ENCODE measurements at regions not wholly inside any gene's neighbourhood (a gene's known extent, or its start where the extent isn't known, plus 50 kb on each side); places are given as distances from the start of the nearest gene placed in this dataset.

DNA sequence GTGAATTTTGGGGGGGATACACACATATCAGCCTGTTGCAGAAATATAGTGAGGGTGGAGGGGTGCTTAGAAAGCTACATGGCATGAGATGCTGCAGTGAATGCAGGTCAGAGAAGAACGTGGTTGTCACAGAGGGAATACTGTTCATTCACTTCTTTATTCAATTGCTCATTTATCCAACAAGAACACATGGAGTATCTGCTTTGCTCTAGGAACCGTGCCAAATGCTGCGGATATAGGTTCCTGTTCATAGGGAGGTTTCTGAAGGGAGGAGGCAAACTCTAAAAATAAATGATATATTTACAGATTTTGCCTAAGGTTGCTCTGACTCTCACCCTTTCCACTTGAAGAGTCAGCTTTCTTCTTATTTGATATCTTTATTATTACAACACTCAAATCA, 444.3 kb upstream of the CLINT1 start:
- no peak overlapping the region for H3K27ac Mint-ChIP-seq
- no peak for ATAC-seq
- no peak for DNase-seq (ENCODE audit: low spot score in 2 of 2)

DNA sequence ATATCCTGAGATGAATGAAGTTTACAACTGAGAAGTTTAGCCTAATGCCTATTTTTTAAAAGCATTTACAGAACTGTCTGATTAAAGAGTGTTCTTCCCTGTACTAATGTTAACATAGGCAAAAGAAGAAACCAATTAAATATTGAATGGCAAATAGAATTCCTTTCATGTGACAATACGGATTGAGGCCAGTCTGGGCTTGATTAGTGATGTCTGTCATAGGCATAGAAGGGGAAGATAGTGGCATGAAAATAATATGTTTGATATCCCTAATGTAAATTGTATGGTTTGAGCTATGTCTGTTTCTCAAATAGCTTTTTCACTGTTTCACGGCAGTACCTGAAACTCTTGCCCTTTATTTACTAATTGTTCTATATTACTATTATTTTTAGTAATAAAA, 443.1 kb upstream of the CLINT1 start:
- ATAC-seq (no peak), DNase-seq (ENCODE audit: low spot score in 2 of 2) (no peak)
- Mint-ChIP-seq H3K4me3 (no peak overlapping the region), H3K4me1 (no peaks in the 10 kb centered on the region), H3K36me3 (no peaks in the 10 kb centered on the region), H3K27ac (no peak overlapping the region), H3K9me3 (peaks cover 3% of the 10 kb centered on the region)

More for the DNA sequence above, 444.3 kb upstream of the CLINT1 start:
- Mint-ChIP-seq H3K4me3 (no peak overlapping the region), H3K36me3 (no peaks in the 10 kb centered on the region), H3K4me1 (no peaks in the 10 kb centered on the region), H3K9me3 (no peaks in the 10 kb centered on the region)

DNA sequence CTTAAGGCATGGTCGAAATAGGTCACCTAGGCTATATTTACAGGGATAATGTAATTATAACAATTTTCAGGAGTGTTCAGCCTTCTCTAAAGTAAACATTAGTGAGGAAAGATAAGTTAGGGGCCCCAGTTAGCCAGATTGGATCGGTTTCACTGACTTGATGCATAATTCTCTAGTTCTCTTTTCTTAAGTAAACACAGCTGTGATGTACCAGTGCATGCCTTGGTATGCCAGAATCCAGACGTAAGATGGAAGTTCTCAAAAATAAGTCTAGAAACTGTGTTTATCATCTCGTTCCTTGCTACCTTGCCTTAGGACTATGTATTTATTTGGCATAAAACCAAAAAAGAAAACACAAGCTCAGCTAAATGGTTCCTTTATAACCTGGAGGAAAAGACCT, 442.2 kb upstream of the CLINT1 start:
- Mint-ChIP-seq H3K4me1 (no peaks in the 10 kb centered on the region), H3K36me3 (no peaks in the 10 kb centered on the region), H3K9me3 (peaks cover 5% of the 10 kb centered on the region), H3K27ac (no peak overlapping the region), H3K4me3 (no peak overlapping the region)
- DNase-seq (ENCODE audit: low spot score in 2 of 2) = no peak
- no peak for ATAC-seq

DNA sequence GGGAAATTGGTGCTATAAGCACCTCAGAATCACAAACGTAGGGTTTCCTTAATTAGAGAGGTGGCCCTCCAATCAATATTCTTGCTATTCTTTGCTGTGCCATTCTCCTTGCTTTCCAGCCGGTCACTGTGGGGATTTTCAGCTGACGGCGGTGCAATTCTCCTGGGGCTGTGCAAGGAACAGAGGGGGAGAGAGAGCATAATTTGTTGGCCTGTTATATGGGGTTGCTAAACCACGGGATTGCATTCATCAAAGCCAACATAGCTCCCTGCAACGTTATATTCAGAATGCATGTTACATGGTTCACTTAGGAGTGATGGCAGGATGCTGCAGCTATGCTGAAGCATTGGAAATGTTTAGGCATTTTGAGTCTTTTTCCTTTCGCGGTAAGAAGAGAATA, 441.3 kb upstream of the CLINT1 start:
- Mint-ChIP-seq H3K9me3 (peaks cover 5% of the 10 kb centered on the region), H3K4me1 (no peaks in the 10 kb centered on the region), H3K36me3 (no peaks in the 10 kb centered on the region), H3K4me3 (no peak overlapping the region), H3K27ac (no peak overlapping the region)
- DNase-seq (ENCODE audit: low spot score in 2 of 2) (no peak), ATAC-seq (no peak)

DNA sequence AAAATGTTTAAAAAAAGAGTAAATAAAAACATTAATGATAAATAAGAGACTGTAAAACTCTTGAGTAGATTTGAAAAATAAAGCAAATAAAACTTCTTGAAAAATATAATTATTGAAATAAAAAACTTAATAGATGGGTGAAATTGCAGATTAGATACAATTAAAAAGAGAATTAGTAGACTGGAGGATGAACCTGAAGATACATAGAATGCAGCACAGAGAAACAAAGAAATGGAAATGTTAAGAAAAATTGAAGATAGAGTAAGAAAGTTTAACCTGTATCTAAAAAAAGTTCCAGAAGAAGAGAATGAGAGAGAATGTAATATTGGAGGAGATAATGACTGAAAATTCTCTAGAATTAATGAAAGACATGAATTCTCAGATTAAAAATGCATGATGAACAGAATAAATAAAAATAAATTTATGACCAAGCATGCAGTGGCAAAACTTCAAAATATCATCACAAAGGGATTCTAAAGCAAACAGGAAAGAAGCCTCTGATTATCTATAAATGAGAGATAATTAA, 438.1 kb upstream of the CLINT1 start:
- H3K36me3 Mint-ChIP-seq = no peaks in the 10 kb centered on the region
- no peaks in the 10 kb centered on the region for H3K4me1 Mint-ChIP-seq
- peaks cover 5% of the 10 kb centered on the region for H3K9me3 Mint-ChIP-seq
- ATAC-seq = no peak
- no peak overlapping the region for H3K27ac Mint-ChIP-seq
- H3K4me3 Mint-ChIP-seq = no peak overlapping the region
- DNase-seq (ENCODE audit: low spot score in 2 of 2) = no peak

DNA sequence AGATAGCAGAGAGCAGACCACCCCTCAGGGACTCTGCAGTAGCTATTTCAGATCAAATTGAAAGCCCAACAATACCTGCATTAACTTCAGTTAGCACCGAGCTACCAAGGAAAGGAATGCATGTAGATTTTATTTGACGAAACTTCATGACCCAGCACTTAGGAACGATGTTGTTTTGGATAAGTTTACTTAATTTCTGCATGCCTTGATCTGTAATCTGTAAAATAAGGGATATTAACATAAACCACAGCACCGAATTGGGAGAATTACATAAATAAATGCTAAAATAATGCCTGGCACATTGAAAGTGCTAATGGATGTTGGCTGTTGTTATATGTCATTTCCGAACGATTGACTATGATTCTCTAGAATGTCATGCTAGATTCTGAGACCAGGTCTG, 435.8 kb upstream of the CLINT1 start:
- no peak overlapping the region for H3K27ac Mint-ChIP-seq

DNA sequence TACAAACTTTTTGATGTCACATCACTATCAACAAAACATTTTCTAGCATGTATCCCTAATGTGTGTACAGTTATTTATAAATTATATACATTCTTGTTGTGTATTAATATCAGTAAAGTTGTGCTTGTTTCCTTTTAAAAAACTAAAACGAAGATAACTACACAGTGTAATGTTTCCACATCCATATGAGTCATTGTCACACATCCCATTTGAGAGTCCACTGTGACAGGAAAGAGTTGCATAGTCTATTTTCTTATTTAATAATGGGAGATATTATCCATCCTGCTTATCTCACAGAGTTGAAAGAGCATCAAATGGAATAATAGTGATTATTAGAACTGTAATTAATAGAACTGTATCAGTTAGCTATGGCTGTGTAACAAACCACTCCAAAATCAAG, 434.0 kb upstream of the CLINT1 start:
- ATAC-seq (no peak), DNase-seq (ENCODE audit: low spot score in 2 of 2) (no peak)
- Mint-ChIP-seq H3K9me3 (peaks cover 5% of the 10 kb centered on the region), H3K36me3 (no peaks in the 10 kb centered on the region), H3K4me1 (no peaks in the 10 kb centered on the region), H3K4me3 (no peak overlapping the region), H3K27ac (no peak overlapping the region)

More for the DNA sequence above, 435.8 kb upstream of the CLINT1 start:
- DNase-seq (ENCODE audit: low spot score in 2 of 2) (no peak), ATAC-seq (no peak)
- Mint-ChIP-seq H3K36me3 (no peaks in the 10 kb centered on the region), H3K4me3 (no peak overlapping the region), H3K9me3 (peaks cover 5% of the 10 kb centered on the region), H3K4me1 (no peaks in the 10 kb centered on the region)

DNA sequence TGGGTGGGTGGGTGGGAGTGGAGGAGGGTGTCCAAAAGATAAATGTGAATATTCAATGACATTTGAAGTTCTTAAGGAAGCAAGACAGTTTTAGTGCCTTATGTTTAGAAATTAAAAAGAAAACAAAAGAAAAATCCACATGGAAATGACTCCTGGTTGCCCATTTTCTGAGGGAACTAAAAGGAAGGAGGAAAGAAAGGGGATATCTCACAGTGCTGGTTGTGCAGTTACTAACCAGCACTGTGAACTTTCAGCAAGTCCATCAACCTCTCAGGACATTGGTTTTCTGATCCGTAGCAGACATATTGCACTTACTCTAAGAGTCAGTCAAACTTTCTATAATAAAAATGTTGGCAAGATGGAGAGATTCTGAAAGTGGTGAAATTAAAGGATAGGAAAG, 431.0 kb upstream of the CLINT1 start:
- Mint-ChIP-seq H3K27ac (no peak overlapping the region), H3K4me3 (no peak overlapping the region), H3K4me1 (no peaks in the 10 kb centered on the region), H3K9me3 (no peaks in the 10 kb centered on the region), H3K36me3 (no peaks in the 10 kb centered on the region)
- DNase-seq (ENCODE audit: low spot score in 2 of 2) = no peak
- no peak for ATAC-seq

DNA sequence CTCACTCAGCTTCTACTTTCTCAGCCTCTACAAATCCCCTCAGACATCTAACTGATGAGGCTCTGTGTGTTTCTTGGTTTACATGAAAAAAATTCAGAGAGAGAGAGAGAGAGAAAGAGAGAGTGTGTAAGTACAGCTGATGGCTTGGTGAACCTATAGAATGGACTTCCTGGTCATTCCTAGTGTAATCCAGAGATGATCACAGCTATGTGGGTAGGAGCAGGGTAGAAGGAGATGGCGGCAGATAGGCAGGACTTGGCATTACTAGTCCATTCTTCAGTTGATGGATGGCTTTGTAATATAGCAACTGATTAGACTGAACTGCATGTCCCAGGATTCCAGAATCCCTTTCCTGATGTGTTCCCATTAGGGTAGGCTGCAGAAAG, 429.3 kb upstream of the CLINT1 start:
- DNase-seq (ENCODE audit: low spot score in 2 of 2) (no peak), ATAC-seq (no peak)
- no peak overlapping the region for H3K4me3 Mint-ChIP-seq
- H3K4me1 Mint-ChIP-seq = no peaks in the 10 kb centered on the region
- H3K36me3 Mint-ChIP-seq = no peaks in the 10 kb centered on the region
- H3K27ac Mint-ChIP-seq = no peak overlapping the region
- no peaks in the 10 kb centered on the region for H3K9me3 Mint-ChIP-seq

DNA sequence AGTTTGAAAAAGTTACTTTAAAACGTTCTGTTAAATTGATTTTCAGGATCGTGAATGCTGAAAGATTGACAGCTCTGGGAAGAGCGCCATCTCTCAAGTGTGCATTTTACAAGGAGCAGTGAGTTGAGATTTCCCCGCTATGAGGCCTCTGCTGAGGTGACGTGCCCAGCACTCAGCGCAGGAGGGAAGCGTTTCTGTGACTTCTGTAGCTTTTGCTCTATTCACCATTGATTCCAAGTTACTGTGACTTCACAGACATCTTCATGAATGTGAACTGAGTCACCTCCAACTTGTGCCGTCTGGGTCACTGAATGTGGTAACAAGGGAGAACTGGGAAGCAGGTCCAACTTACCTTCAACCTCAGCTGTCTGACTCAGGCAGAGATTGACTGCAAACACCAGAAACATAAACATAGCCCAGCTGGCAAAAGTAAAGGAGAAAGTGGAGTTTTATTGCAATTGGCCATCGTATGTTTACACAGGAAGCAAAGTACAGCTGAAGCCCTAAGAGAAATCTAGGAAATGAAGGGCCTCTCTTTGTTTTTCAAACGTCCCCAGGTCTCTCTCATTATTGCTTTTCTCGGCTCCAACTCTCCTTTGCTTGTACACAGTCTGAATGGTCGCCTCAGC, 428.8 kb upstream of the CLINT1 start:
- no peak for DNase-seq (ENCODE audit: low spot score in 2 of 2)
- no peak overlapping the region for H3K4me3 Mint-ChIP-seq
- no peak for ATAC-seq
- H3K27ac Mint-ChIP-seq = no peak overlapping the region
- H3K4me1 Mint-ChIP-seq = no peaks in the 10 kb centered on the region
- H3K36me3 Mint-ChIP-seq = no peaks in the 10 kb centered on the region
- H3K9me3 Mint-ChIP-seq = no peaks in the 10 kb centered on the region

DNA sequence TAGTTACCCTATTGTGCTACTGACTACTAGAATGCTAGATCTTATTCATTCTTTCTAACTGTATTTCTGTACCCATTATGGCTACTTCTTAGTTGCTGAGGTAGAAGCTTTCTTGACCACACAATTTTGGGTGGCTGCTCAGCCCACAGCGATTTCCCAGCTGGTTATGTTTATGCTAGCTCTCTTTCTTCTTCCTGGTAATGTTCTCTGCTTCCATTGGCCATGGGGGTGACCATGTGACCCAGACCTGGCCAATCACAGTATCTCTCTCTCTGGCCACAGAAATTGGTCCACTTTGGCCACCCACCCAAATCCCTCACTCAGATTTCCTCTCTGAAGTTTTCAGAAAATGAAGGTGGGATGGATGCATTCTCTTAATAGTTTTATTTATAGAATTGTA, 427.9 kb upstream of the CLINT1 start:
- Mint-ChIP-seq H3K9me3 (no peaks in the 10 kb centered on the region), H3K36me3 (no peaks in the 10 kb centered on the region), H3K4me1 (no peaks in the 10 kb centered on the region), H3K27ac (no peak overlapping the region), H3K4me3 (no peak overlapping the region)
- no peak for DNase-seq (ENCODE audit: low spot score in 2 of 2)
- ATAC-seq = no peak

DNA sequence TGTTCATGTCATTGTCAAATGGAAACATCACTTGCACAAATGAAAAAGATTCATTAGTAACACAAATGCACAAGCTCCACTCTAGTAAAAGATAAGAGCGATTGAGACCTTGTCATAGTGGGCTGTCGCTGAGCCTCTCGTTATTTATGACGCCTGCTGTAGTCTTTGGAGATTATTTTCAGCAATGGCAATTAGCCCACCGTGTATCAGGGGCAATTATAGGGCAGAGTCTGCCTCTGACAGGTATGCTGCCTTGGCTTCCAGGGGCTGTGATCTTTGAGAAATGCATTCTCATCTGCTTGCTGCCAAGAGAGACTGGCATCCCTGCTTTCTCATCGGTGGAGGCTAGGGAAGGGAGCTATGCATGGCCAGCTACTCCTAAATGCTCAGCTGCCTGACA, 426.8 kb upstream of the CLINT1 start:
- ATAC-seq (no peak), DNase-seq (ENCODE audit: low spot score in 2 of 2) (no peak)
- Mint-ChIP-seq H3K27ac (no peak overlapping the region), H3K36me3 (no peaks in the 10 kb centered on the region), H3K4me3 (no peak overlapping the region), H3K4me1 (no peaks in the 10 kb centered on the region), H3K9me3 (no peaks in the 10 kb centered on the region)

DNA sequence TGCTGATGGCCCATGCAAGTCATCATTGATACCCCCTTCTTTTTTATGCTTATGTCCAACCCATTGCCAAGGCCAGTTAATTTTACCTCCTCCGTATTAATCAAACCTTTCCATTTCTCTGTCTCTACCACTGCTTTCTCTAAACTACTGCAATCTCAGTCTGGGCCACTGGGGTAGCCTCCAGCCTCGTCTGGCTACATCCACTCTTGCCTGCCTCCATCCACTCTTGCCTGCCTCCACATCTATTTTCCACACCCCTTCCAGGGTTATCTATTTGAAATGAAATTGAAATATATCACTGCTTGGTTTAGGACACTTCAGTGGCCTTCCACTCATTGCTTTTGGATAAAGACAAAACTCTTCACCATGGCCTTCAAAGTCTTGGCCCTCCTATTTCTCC, 425.3 kb upstream of the CLINT1 start:
- no peak overlapping the region for H3K27ac Mint-ChIP-seq
- H3K4me3 Mint-ChIP-seq = no peak overlapping the region
- DNase-seq (ENCODE audit: low spot score in 2 of 2) (no peak), ATAC-seq (no peak)
- H3K9me3 Mint-ChIP-seq = no peaks in the 10 kb centered on the region
- H3K36me3 Mint-ChIP-seq = no peaks in the 10 kb centered on the region
- no peaks in the 10 kb centered on the region for H3K4me1 Mint-ChIP-seq

DNA sequence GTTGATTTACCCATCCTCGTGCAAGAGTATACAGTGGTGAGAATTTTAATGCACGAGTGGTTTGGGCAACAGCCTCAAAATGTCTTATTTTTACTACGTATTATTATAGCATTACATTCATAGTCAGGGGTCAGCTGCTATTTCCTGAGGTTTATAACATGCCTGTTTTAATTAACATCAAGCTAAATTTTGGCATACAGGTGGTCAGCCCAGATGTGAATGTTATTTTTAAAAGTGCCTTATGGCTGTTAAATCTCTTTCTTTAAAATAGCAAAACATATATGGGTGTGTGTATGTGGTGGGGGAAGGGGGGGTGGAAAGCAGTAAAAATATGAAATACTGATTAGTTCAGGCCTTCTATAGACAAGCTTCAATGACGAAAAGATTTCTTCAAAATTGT, 424.5 kb upstream of the CLINT1 start:
- ATAC-seq = no peak

DNA sequence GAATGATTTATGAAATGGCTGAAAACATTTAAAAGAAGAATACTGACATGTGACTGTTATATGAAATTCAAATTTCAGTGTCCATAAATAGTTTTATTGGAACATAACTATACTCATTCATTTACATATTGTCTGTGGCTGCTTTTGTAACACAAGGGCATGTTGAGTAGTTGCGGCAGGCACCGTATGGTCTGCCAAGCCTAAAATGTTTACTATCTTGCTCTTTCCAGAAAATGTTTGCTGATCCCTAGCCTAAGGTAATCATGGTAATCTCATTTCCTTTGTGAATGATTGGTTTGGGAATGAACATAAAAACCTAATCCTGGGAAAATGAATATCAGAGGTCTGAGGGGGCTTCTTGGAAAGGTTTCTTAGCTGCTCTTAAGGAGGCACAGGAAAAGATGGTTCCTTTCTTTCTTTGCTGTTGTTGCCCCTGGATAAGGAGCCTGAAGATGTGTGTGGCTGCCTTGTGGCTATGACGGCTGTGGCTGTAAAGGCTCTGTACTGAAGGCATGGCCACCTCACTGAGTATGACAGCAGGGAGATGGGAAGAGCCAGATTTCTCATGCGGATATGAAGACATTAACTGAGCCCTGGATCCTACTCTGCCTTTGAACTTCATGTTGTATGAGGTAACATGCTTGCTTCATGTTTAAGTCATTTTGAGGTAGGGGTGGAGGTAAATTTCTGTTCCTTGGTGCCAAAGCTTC, 419.4 kb upstream of the CLINT1 start:
- no peak for DNase-seq (ENCODE audit: low spot score in 2 of 2)
- Mint-ChIP-seq H3K4me3 (no peak overlapping the region), H3K36me3 (no peaks in the 10 kb centered on the region), H3K9me3 (no peaks in the 10 kb centered on the region), H3K4me1 (no peaks in the 10 kb centered on the region), H3K27ac (no peak overlapping the region)
- no peak for ATAC-seq

More for the DNA sequence above, 424.5 kb upstream of the CLINT1 start:
- no peak overlapping the region for H3K4me3 Mint-ChIP-seq
- H3K9me3 Mint-ChIP-seq = no peaks in the 10 kb centered on the region
- no peaks in the 10 kb centered on the region for H3K36me3 Mint-ChIP-seq
- no peak overlapping the region for H3K27ac Mint-ChIP-seq
- no peaks in the 10 kb centered on the region for H3K4me1 Mint-ChIP-seq
- no peak for DNase-seq (ENCODE audit: low spot score in 2 of 2)

DNA sequence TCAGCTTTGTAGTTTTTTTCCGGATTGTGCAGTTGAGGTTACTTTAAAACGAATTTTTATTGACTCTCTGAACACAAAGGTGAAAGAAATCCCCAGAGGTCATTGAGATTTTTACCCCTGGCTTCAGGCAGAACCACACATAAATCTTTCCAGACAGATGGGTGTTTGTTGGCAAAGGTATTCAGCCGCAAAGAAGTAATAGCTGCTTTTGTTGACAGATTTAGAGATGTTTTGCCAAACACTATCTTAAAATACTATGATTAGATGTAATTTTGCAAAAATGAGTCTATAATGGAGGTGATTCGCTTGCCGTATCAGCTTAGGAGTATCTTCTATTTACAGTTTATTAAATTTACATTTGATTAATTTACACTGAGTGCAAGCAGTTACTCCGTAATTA, 418.3 kb upstream of the CLINT1 start:
- Mint-ChIP-seq H3K4me3 (no peak overlapping the region), H3K36me3 (no peaks in the 10 kb centered on the region), H3K4me1 (no peaks in the 10 kb centered on the region), H3K9me3 (no peaks in the 10 kb centered on the region), H3K27ac (no peak overlapping the region)
- no peak for DNase-seq (ENCODE audit: low spot score in 2 of 2)
- ATAC-seq = no peak

All from stimulated activated effector memory CD8-positive, alpha-beta T cell treated with anti-CD3 and anti-CD28 coated beads, Interleukin-12 subunit alpha, Interleukin-12 subunit beta, amount 100 ng/mL, for 72 hours (primary cell).